MM.1S (cell line): ENCODE measurements at regions not wholly inside any gene's neighbourhood (a gene's known extent, or its start where the extent isn't known, plus 50 kb on each side); places are given as distances from the start of the nearest gene placed in this dataset.

Source experiments
- EZH2 ChIP-seq: fragments of 300-600 bp; sonication (generic); optimal IDR thresholded peaks from 2 replicates; pipeline ENCODE3; 2017; ENCODE audit warnings: low read depth, mild to moderate bottlenecking, antibody characterized with exemption, low read length, mixed read lengths
- TF ChIP-seq, protein P1 (sequence below): fragments of 300-600 bp; sonication (generic); IDR thresholded peaks from 2 replicates; pipeline ENCODE4 v1.5.1; 2016; ENCODE audit warnings: antibody characterized with exemption, low read length, mixed read lengths

DNA sequence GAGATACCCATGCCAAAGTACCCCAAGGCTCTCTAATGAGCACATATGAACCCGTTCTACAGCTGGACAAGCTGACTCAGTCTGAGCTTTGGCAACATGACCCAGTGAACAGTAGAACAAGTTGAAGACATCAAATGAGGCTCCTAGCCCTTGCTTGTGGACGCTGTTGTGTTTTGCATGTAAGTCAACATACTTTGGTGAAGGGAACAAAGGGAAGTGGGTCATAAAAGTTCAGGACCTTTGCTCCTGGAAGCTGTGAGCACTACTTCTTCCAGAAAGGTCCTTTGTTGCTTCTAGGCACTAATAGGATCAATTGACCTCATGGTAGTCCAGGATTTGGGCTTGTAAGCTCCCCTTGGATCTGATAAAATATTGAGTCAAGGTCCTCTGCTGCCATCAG, 613.5 kb upstream of the TBX3 start:
- TF ChIP-seq, protein P1, sequence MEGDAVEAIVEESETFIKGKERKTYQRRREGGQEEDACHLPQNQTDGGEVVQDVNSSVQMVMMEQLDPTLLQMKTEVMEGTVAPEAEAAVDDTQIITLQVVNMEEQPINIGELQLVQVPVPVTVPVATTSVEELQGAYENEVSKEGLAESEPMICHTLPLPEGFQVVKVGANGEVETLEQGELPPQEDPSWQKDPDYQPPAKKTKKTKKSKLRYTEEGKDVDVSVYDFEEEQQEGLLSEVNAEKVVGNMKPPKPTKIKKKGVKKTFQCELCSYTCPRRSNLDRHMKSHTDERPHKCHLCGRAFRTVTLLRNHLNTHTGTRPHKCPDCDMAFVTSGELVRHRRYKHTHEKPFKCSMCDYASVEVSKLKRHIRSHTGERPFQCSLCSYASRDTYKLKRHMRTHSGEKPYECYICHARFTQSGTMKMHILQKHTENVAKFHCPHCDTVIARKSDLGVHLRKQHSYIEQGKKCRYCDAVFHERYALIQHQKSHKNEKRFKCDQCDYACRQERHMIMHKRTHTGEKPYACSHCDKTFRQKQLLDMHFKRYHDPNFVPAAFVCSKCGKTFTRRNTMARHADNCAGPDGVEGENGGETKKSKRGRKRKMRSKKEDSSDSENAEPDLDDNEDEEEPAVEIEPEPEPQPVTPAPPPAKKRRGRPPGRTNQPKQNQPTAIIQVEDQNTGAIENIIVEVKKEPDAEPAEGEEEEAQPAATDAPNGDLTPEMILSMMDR: no peak
- TF ChIP-seq EZH2: no peak
